Osteoblast (primary cell): ENCODE measurements at regions not wholly inside any gene's neighbourhood (a gene's known extent, or its start where the extent isn't known, plus 50 kb on each side); places are given as distances from the start of the nearest gene placed in this dataset.

ENCODE experiments used
- DNase-seq: peaks from one replicate; pipeline ENCODE4 v3.0.0; 2011; ENCODE audit warnings: low spot score, mixed read lengths; ENCODE audit not compliant: insufficient read length; ENCODE audit errors: missing footprints
- H2AFZ ChIP-seq: 2 replicates; pipeline ENCODE4 v1.6.0; 2011; ENCODE audit warnings: mild to moderate bottlenecking, low read length
- H3K27ac ChIP-seq: 2 replicates; pipeline ENCODE4 v1.5.1; 2011; ENCODE audit warnings: mild to moderate bottlenecking, low read depth, low read length, moderate library complexity
- H3K27me3 ChIP-seq: 2 replicates; pipeline ENCODE4 v1.6.0; 2012; ENCODE audit warnings: mild to moderate bottlenecking, control low read depth, inconsistent platforms, low read length, moderate library complexity; ENCODE audit not compliant: insufficient read depth
- H3K36me3 ChIP-seq: 2 replicates; pipeline ENCODE4 v1.5.1; 2011; ENCODE audit warnings: mild to moderate bottlenecking, low read length, control low read depth, moderate library complexity; ENCODE audit not compliant: insufficient read depth
- H3K4me1 ChIP-seq: 2 replicates; pipeline ENCODE4 v1.5.1; 2011; ENCODE audit warnings: mild to moderate bottlenecking, low read length, control low read depth, moderate library complexity; ENCODE audit not compliant: insufficient read depth
- H3K4me2 ChIP-seq: 2 replicates; pipeline ENCODE4 v1.6.0; 2011; ENCODE audit warnings: mild to moderate bottlenecking, low read length; ENCODE audit not compliant: insufficient read depth
- H3K4me3 ChIP-seq: fragments of 200-600 bp; sonication (generic); 3 replicates; pipeline ENCODE4 v1.5.1; 2012; ENCODE audit warnings: mild to moderate bottlenecking, low read length, inconsistent platforms; ENCODE audit not compliant: insufficient read depth
- H3K79me2 ChIP-seq: 2 replicates; pipeline ENCODE4 v1.6.0; 2012; ENCODE audit warnings: mild to moderate bottlenecking, low read length, control low read depth, inconsistent platforms; ENCODE audit not compliant: insufficient read depth
- H3K9me3 ChIP-seq: 2 replicates; pipeline ENCODE4 v1.5.1; 2011; ENCODE audit warnings: low read depth, low read length, control low read depth
- H4K20me1 ChIP-seq: 2 replicates; pipeline ENCODE4 v1.6.0; 2012; ENCODE audit warnings: mild to moderate bottlenecking, low read length, control low read depth; ENCODE audit not compliant: insufficient read depth
- CTCF ChIP-seq: IDR thresholded peaks from 2 replicates; pipeline ENCODE4 v1.5.1; 2011; ENCODE audit warnings: mild to moderate bottlenecking, low read depth, low read length, moderate library complexity; ENCODE audit errors: extremely low read depth

GRCh38 chr4:86431543-86432116, 71.8 kb upstream of the MAPK10 start:
- Histone ChIP-seq H4K20me1 (no peaks in the 10 kb centered on the region), H3K27me3 (no peaks in the 10 kb centered on the region), H3K4me3 (no peak overlapping the region), H3K4me1 (no peaks in the 10 kb centered on the region), H3K9me3 (no peaks in the 10 kb centered on the region), H3K27ac (no peak overlapping the region), H3K36me3 (no peaks in the 10 kb centered on the region), H3K79me2 (no peaks in the 10 kb centered on the region), H3K4me2 (no peak overlapping the region), H2AFZ (no peak overlapping the region)
- no peak for TF ChIP-seq CTCF
- no peak for DNase-seq

GRCh38 chr4:86432559-86433134, 72.8 kb upstream of the MAPK10 start:
- H3K79me2 ChIP-seq = no peaks in the 10 kb centered on the region
- no peak overlapping the region for H2AFZ ChIP-seq
- no peak overlapping the region for H3K4me3 ChIP-seq
- no peaks in the 10 kb centered on the region for H3K9me3 ChIP-seq
- no peak overlapping the region for H3K27ac ChIP-seq
- H4K20me1 ChIP-seq = no peaks in the 10 kb centered on the region
- no peaks in the 10 kb centered on the region for H3K4me1 ChIP-seq
- no peaks in the 10 kb centered on the region for H3K36me3 ChIP-seq
- no peaks in the 10 kb centered on the region for H3K27me3 ChIP-seq
- TF ChIP-seq CTCF = no peak
- no peak for DNase-seq
- H3K4me2 ChIP-seq = no peak overlapping the region

GRCh38 chr4:86439293-86439692, 79.4 kb upstream of the MAPK10 start:
- DNase-seq = no peak
- H3K9me3 ChIP-seq = no peaks in the 10 kb centered on the region
- no peak overlapping the region for H3K27ac ChIP-seq
- H3K36me3 ChIP-seq = no peaks in the 10 kb centered on the region
- H3K4me2 ChIP-seq = no peak overlapping the region
- H4K20me1 ChIP-seq = no peaks in the 10 kb centered on the region
- H2AFZ ChIP-seq = no peak overlapping the region
- no peak for TF ChIP-seq CTCF
- no peaks in the 10 kb centered on the region for H3K27me3 ChIP-seq
- H3K79me2 ChIP-seq = no peaks in the 10 kb centered on the region
- no peak overlapping the region for H3K4me3 ChIP-seq
- no peaks in the 10 kb centered on the region for H3K4me1 ChIP-seq

DNA sequence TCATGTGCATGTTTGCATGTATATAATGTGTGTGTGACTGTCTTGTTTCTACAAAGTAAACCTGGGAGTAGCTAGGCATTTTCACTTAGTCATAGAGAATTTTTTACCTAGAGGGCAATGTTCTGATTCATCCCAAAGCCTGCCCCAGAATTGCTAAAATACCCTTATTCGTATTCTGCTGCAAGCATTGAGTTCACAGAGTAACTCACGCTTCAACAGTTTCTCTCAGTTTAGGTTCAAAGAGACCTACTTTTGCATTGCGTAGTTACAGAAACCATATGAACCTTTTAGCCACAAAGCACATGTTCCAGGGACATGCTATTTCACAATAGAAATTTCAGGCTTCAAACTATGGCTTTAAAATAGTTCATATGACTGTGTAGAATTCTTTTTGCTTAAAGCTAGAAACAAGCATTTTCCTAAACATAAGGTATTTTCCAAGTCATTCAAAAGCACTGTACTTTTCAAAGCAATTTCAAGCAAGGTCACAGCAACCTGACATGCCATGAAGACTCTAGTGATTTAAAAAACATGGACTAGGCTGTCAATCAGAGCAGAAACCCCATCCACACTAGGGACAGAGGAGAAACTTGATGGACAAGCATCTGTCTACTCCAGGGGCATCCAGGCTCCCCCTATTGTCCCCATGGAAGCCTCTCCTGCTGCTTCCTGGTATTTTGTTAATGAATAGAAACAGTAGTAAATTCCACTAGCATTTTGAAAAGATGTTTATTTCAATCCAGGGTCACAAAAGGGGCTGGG, 81.5 kb upstream of the MAPK10 start:
- no peak overlapping the region for H2AFZ ChIP-seq
- no peak overlapping the region for H3K4me3 ChIP-seq
- no peak for DNase-seq
- H3K27ac ChIP-seq = no peak overlapping the region
- no peaks in the 10 kb centered on the region for H3K4me1 ChIP-seq
- no peaks in the 10 kb centered on the region for H3K79me2 ChIP-seq
- H3K36me3 ChIP-seq = no peaks in the 10 kb centered on the region
- H4K20me1 ChIP-seq = no peaks in the 10 kb centered on the region
- no peaks in the 10 kb centered on the region for H3K9me3 ChIP-seq
- no peak overlapping the region for H3K4me2 ChIP-seq
- H3K27me3 ChIP-seq = no peaks in the 10 kb centered on the region
- no peak for TF ChIP-seq CTCF
